HG02610 (cell line): ENCODE measurements at regions not wholly inside any gene's neighbourhood (a gene's known extent, or its start where the extent isn't known, plus 50 kb on each side); places are given as distances from the start of the nearest gene placed in this dataset.

Experiments used
- ATAC-seq: cut with Tn5 transposase; IDR thresholded peaks from one replicate; pipeline ENCODE4 v1.9.1; 2021; ENCODE audit warnings: mild to moderate bottlenecking, moderate library complexity; ENCODE audit not compliant: unreplicated experiment

- ATAC-seq = no peak
Measured at GRCh38 chr1:98005326-98006010, 84.6 kb upstream of the DPYD start.

- ATAC-seq = no peak
Measured at GRCh38 chr1:98003442-98003841, 82.6 kb upstream of the DPYD start.

DNA sequence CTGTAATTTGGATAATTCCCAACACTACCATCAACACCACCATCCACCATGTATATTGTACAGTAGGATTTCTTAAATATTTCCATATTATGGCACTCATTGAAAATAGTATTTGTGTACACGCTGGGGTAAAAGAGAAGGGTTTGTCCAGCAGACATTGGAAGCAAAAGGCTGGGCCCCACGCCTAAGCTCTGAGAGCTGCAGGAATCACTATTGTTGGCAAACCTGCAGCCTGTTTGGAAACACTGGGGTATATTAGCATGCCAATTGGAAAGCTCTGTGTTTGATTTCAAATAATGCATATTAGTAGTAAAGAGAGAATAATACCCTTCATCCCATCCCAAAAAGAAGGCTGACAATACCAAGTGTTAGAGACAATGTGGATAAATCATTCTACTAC, 81.5 kb upstream of the DPYD start:
- no peak for ATAC-seq

- ATAC-seq = no peak
Measured at GRCh38 chr1:98001764-98002163, 80.9 kb upstream of the DPYD start.

DNA sequence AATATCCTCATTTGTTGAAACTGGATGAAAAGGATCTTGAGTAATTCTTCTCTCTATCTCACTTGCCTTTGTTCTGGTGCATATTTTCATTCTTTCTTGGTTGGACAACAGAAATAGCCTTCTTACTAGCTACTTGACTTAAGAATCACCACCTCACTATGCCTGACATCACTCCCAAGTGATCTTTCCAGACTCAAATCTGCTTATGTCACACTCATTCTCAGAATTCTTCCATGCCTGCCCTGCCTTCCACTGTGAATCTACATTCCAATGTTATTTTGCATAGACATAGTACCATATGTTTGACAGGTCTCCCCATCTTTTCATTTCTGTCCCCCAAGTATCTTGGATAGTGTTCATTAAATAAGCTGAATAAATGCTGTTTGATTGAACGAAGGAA, 78.5 kb upstream of the DPYD start:
- no peak for ATAC-seq

DNA sequence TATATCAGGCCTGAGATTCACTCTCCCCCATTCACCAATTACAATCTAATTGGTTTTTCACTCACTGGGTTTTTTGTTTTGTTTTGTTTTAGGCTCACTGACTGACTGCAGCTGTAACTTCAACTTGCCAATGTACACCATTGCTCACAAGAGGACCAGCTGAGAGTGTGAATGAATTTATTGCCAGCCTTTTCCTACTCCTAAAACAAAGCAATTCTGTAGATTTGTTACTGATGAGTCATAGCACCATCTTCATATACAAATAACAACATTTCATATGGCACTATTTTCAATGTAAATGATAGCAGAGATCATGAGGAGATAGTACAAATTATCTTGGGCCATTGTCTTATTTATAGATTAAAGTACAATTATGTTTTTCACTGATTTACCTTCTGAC, 76.0 kb upstream of the DPYD start:
- no peak for ATAC-seq

DNA sequence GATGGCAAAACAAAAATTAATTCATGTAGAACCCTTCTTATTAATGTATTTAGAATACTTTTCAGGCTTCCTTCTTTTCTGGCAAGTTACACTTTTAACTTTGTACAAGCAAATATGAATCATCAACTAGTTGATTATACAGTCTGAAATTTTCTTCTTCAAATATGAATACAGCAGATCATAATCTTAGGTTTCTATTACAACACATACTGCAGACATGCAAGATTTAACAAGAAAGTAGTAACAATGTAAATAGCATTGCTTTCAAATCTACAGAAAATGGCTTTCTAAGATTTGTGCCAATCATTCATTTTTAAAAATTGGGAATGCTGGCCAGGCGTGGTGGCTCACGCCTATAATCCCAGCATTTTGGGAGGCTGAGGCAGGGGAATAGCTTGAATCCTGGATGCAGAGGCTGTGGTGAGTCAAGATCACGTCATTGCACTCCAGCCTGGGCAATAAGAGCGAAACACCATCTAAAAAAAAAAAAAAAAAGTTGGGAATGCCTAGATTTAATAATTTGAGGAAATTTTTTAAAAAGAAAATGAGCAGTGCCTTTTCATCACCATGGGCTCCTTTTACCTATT, 68.4 kb upstream of the DPYD start:
- no peak for ATAC-seq

GRCh38 chr1:97986041-97987005, 65.5 kb upstream of the DPYD start:
- no peak for ATAC-seq

- ATAC-seq = no peak
Measured at GRCh38 chr1:97983126-97983525, 62.3 kb upstream of the DPYD start.

GRCh38 chr1:97980530-97980929, 59.7 kb upstream of the DPYD start:
- ATAC-seq = no peak

DNA sequence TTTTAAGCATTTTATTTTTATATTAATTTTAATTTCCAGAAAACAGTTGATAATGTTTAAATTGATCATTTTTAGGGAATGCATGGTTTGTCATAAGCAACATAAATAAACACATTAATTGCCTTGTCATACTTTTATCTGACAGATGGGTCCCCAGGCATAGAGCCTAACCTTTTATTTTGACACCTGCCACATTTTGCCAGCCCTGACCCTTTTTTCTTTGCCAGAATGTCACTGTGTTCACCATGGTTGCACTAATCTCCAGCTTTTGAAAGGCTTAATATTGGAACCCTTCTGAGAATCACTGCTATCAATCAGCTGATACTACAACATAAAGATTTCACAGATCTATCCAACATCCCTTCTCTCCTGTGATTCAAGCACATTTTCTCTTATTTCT, 56.0 kb upstream of the DPYD start:
- no peak for ATAC-seq
